H9 (cell line): ENCODE measurements at regions not wholly inside any gene's neighbourhood (a gene's known extent, or its start where the extent isn't known, plus 50 kb on each side); places are given as distances from the start of the nearest gene placed in this dataset.

Experiments used
- DNase-seq: peaks from one replicate; pipeline ENCODE4 v3.0.0-alpha.2; 2017
- H2AFZ ChIP-seq: one replicate; pipeline ENCODE4 v1.6.1; 2013; ENCODE audit warnings: mild to moderate bottlenecking, low read length, control low read depth, moderate library complexity
- H2AK5ac ChIP-seq: 2 replicates; pipeline ENCODE4 v1.6.1; 2013; ENCODE audit warnings: low read length, control low read depth, mixed read lengths; ENCODE audit not compliant: insufficient read length
- H2BK120ac ChIP-seq: one replicate; pipeline ENCODE4 v1.6.1; 2013; ENCODE audit warnings: low read depth, mild to moderate bottlenecking, low read length, control low read depth, inconsistent platforms; ENCODE audit not compliant: poor library complexity, severe bottlenecking
- H2BK12ac ChIP-seq: 2 replicates; pipeline ENCODE4 v1.6.1; 2013; ENCODE audit warnings: low read length, control low read depth, mixed read lengths, low read depth; ENCODE audit not compliant: insufficient read length
- H2BK15ac ChIP-seq: 2 replicates; pipeline ENCODE4 v1.6.1; 2013; ENCODE audit warnings: low read depth, low read length, control low read depth
- H2BK20ac ChIP-seq: one replicate; pipeline ENCODE4 v1.6.1; 2013; ENCODE audit warnings: low read depth, mild to moderate bottlenecking, low read length, control low read depth, inconsistent platforms; ENCODE audit not compliant: poor library complexity, severe bottlenecking
- H2BK5ac ChIP-seq: 2 replicates; pipeline ENCODE4 v1.6.1; 2013; ENCODE audit warnings: low read length, control low read depth, mixed read lengths; ENCODE audit not compliant: insufficient read length
- H3K14ac ChIP-seq: 2 replicates; pipeline ENCODE4 v1.6.1; 2013; ENCODE audit warnings: low read length, control low read depth; ENCODE audit not compliant: insufficient read depth
- H3K18ac ChIP-seq: 2 replicates; pipeline ENCODE4 v1.6.1; 2013; ENCODE audit warnings: low read depth, mild to moderate bottlenecking, mixed read lengths, low read length, control low read depth; ENCODE audit not compliant: insufficient read length
- H3K23ac ChIP-seq: 2 replicates; pipeline ENCODE4 v1.6.1; 2013; ENCODE audit warnings: low read length, control low read depth, mixed read lengths, low read depth; ENCODE audit not compliant: insufficient read length
- H3K23me2 ChIP-seq: 2 replicates; pipeline ENCODE4 v1.6.1; 2013; ENCODE audit warnings: low read depth, mild to moderate bottlenecking, mixed read lengths, low read length, control low read depth; ENCODE audit not compliant: insufficient read length, poor library complexity, severe bottlenecking
- H3K27ac ChIP-seq: 2 replicates; pipeline ENCODE4 v1.5.1; 2013; ENCODE audit warnings: low read length, control low read depth, mixed read lengths, low read depth; ENCODE audit not compliant: insufficient read length
- H3K27me3 ChIP-seq: 2 replicates; pipeline ENCODE4 v1.6.1; 2013; ENCODE audit warnings: low read length, control low read depth, inconsistent platforms; ENCODE audit not compliant: insufficient read depth
- H3K4ac ChIP-seq: 2 replicates; pipeline ENCODE4 v1.6.1; 2013; ENCODE audit warnings: low read depth, mild to moderate bottlenecking, control low read depth, inconsistent platforms, low read length, moderate library complexity
- H3K4me1 ChIP-seq: 2 replicates; pipeline ENCODE4 v1.6.1; 2013; ENCODE audit warnings: low read length, control low read depth, inconsistent platforms; ENCODE audit not compliant: insufficient read depth
- H3K4me2 ChIP-seq: 2 replicates; pipeline ENCODE4 v1.6.1; 2013; ENCODE audit warnings: low read length, control low read depth, mixed read lengths; ENCODE audit not compliant: insufficient read length, insufficient read depth
- H3K56ac ChIP-seq: 2 replicates; pipeline ENCODE4 v1.6.1; 2013; ENCODE audit warnings: low read depth, mild to moderate bottlenecking, mixed read lengths, low read length, control low read depth; ENCODE audit not compliant: insufficient read length
- H3K79me1 ChIP-seq: 2 replicates; pipeline ENCODE4 v1.6.1; 2013; ENCODE audit warnings: low read depth, mild to moderate bottlenecking, moderate library complexity, low read length, control low read depth, inconsistent platforms; ENCODE audit not compliant: insufficient read depth, poor library complexity, severe bottlenecking
- H3K79me2 ChIP-seq: 2 replicates; pipeline ENCODE4 v1.6.1; 2013; ENCODE audit warnings: low read length, control low read depth, inconsistent platforms; ENCODE audit not compliant: insufficient read depth
- H3K9ac ChIP-seq: 2 replicates; pipeline ENCODE4 v1.6.1; 2013; ENCODE audit warnings: low read length, control low read depth, mixed read lengths; ENCODE audit not compliant: insufficient read length; ENCODE audit errors: extremely low read depth
- H3K9me3 ChIP-seq: one replicate; pipeline ENCODE4 v1.6.1; 2013; ENCODE audit warnings: low read depth, low read length, inconsistent platforms; ENCODE audit not compliant: control insufficient read depth
- H3T11ph ChIP-seq: one replicate; pipeline ENCODE4 v1.6.1; 2013; ENCODE audit warnings: mild to moderate bottlenecking, low read length, control low read depth, inconsistent platforms
- H4K20me1 ChIP-seq: one replicate; pipeline ENCODE4 v1.6.1; 2013; ENCODE audit not compliant: control insufficient read depth, insufficient read length, insufficient read depth
- H4K5ac ChIP-seq: 2 replicates; pipeline ENCODE4 v1.6.1; 2013; ENCODE audit warnings: low read depth, mild to moderate bottlenecking, mixed read lengths, low read length, control low read depth; ENCODE audit not compliant: insufficient read length
- H4K8ac ChIP-seq: replicated peaks from 2 replicates; pipeline ENCODE4 v1.6.1; 2013; ENCODE audit warnings: low read length, control low read depth, mixed read lengths, low read depth; ENCODE audit not compliant: insufficient read length
- H4K91ac ChIP-seq: 2 replicates; pipeline ENCODE4 v1.6.1; 2013; ENCODE audit warnings: low read depth, mild to moderate bottlenecking, moderate library complexity, mixed read lengths, low read length, control low read depth; ENCODE audit not compliant: insufficient read length
- H3K27ac Mint-ChIP-seq, 3 experiments: 2 replicates in 2 of 3; 3 replicates in 1 of 3; pipeline ENCODE4 v1.8.0; 2020 to 2021; ENCODE audit warnings: mixed read lengths in 3 of 3, mild to moderate bottlenecking in 1 of 3, moderate library complexity in 1 of 3
- H3K27me3 Mint-ChIP-seq: 2 replicates; pipeline ENCODE4 v1.8.0; 2021; ENCODE audit warnings: low read depth, mild to moderate bottlenecking, moderate library complexity, mixed read lengths
- H3K36me3 Mint-ChIP-seq, 3 experiments: 2 replicates in 2 of 3; 3 replicates in 1 of 3; pipeline ENCODE4 v1.8.0; 2020 to 2021; ENCODE audit warnings: low read depth in 3 of 3, mixed read lengths in 3 of 3; ENCODE audit not compliant: insufficient read depth in 1 of 3
- H3K4me1 Mint-ChIP-seq, 2 experiments: 2 replicates each; pipeline ENCODE4 v1.8.0; 2020; ENCODE audit warnings: mixed read lengths in 2 of 2
- H3K4me3 Mint-ChIP-seq, 2 experiments: 2 replicates in 1 of 2; 3 replicates in 1 of 2; pipeline ENCODE4 v1.8.0; 2020 to 2021; ENCODE audit warnings: mild to moderate bottlenecking in 2 of 2, mixed read lengths in 2 of 2, moderate library complexity in 1 of 2
- H3K9me3 Mint-ChIP-seq, 2 experiments: 2 replicates in 1 of 2; 3 replicates in 1 of 2; pipeline ENCODE4 v1.8.0; 2020; ENCODE audit warnings: mild to moderate bottlenecking in 2 of 2, mixed read lengths in 2 of 2, moderate library complexity in 1 of 2
- CTCF ChIP-seq: fragments of 200-600 bp; sonication (generic); conservative IDR thresholded peaks from 3 replicates; pipeline ENCODE4 v1.8.0; 2021; ENCODE audit warnings: antibody characterized with exemption, mild to moderate bottlenecking
- WGBS: extraction: QIAGEN DNeasy Blood & Tissue Kit; methylation state at CpG from one replicate; pipeline ENCODE4 v1.1.7; 2013; ENCODE audit warnings: missing lambda C conversion rate, low lambda C conversion rate, mixed read lengths; ENCODE audit not compliant: insufficient read length; ENCODE audit errors: extremely low coverage; 5-methylcytosine and 5-hydroxymethylcytosine counted together

DNA sequence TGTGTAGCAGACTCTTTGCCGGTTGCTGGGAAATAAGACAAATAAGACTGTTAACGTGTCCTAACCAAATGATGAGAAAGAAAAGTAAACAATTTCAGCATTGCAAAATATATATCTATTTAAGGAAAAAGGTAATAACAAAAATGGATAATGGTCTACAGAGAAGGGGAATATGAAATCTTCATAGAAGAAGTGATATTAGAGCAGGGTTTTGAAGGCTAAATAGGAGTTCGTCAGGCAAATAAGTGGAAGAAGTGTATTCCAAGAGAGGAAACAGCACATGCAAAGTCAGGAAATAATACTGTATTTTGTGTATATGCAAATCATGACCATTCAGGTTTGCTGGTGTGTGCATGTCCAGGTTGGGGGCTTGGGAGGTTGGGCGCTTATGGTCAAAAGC is 55.3 kb upstream of the OSBPL3 start:
- Mint-ChIP-seq H3K27me3 (peaks cover 1% of the 10 kb centered on the region), H3K27ac (no peak overlapping the region), H3K9me3 (peaks cover 7 to 11% of the 10 kb centered on the region in 2 experiments; a peak in 4 of 5 replicates), H3K4me1 (peaks cover 0 to 8% of the 10 kb centered on the region in 2 experiments; a peak in 3 of 4 replicates), H3K4me3 (no peak overlapping the region), H3K36me3 (peaks cover 0 to 12% (median 11%) of the 10 kb centered on the region in 3 experiments; a peak in 6 of 7 replicates)
- no peaks in the 10 kb centered on the region for H4K20me1 ChIP-seq
- no peak overlapping the region for H3K9ac ChIP-seq
- no peak overlapping the region for H2BK5ac ChIP-seq
- H3K18ac ChIP-seq: no peak overlapping the region
- H3K79me1 ChIP-seq: no peaks in the 10 kb centered on the region
- H2BK120ac ChIP-seq: no peak overlapping the region
- no peak overlapping the region for H2AFZ ChIP-seq
- no peak overlapping the region for H4K91ac ChIP-seq
- no peak overlapping the region for H3K4ac ChIP-seq
- H4K5ac ChIP-seq: no peak overlapping the region
- H2AK5ac ChIP-seq: no peak overlapping the region
- no peak overlapping the region for H3K4me2 ChIP-seq
- no peaks in the 10 kb centered on the region for H3K27me3 ChIP-seq
- no peak for DNase-seq
- H3K23ac ChIP-seq: no peak overlapping the region
- H2BK20ac ChIP-seq: no peak overlapping the region
- H2BK15ac ChIP-seq: no peak overlapping the region
- no peak overlapping the region for H2BK12ac ChIP-seq
- no peaks in the 10 kb centered on the region for H3K79me2 ChIP-seq
- H4K8ac ChIP-seq: no peak overlapping the region
- WGBS: no CpG with 5 or more reads among the region's 4 CpGs
- TF ChIP-seq CTCF: no peak
- no peak overlapping the region for H3K27ac ChIP-seq
- H3K23me2 ChIP-seq: no peaks in the 10 kb centered on the region
- H3K4me1 ChIP-seq: no peaks in the 10 kb centered on the region
- no peak overlapping the region for H3K56ac ChIP-seq
- H3T11ph ChIP-seq: no peak overlapping the region
- H3K9me3 ChIP-seq: no peaks in the 10 kb centered on the region
- no peak overlapping the region for H3K14ac ChIP-seq
